HG02678 (cell line): ENCODE measurements at regions not wholly inside any gene's neighbourhood (a gene's known extent, or its start where the extent isn't known, plus 50 kb on each side); places are given as distances from the start of the nearest gene placed in this dataset.
"Not testable (repeated sequence)": the region's sequence is repeated elsewhere in the genome, so short reads cannot be mapped to it uniquely, and the experiment has no call there.

ENCODE experiments used
- ATAC-seq: cut with Tn5 transposase; IDR thresholded peaks from one replicate; pipeline ENCODE4 v1.9.1; 2021; ENCODE audit warnings: mild to moderate bottlenecking, moderate library complexity; ENCODE audit not compliant: unreplicated experiment

GRCh38 chr10:118963933-118964332 is 65.6 kb upstream of the NANOS1 start:
- no peak for ATAC-seq

GRCh38 chr10:118964476-118964875 is 65.0 kb upstream of the NANOS1 start:
- ATAC-seq, result not testable (repeated sequence)

GRCh38 chr10:118965096-118965495 is 64.4 kb upstream of the NANOS1 start:
- ATAC-seq, result no peak

- ATAC-seq, result no peak
Observed at GRCh38 chr10:118965645-118966044, 63.9 kb upstream of the NANOS1 start.

- ATAC-seq, result no peak
Observed at GRCh38 chr10:118966076-118966849, 63.3 kb upstream of the NANOS1 start.

GRCh38 chr10:118966850-118967125 is 62.7 kb upstream of the NANOS1 start:
- ATAC-seq, result no peak

- no peak for ATAC-seq
Observed at GRCh38 chr10:118967160-118967559, 62.4 kb upstream of the NANOS1 start.

- ATAC-seq, result no peak
Observed at GRCh38 chr10:118968060-118968459, 61.5 kb upstream of the NANOS1 start.

GRCh38 chr10:118968482-118968881 is 61.0 kb upstream of the NANOS1 start:
- no peak for ATAC-seq

GRCh38 chr10:118969014-118969413 is 60.5 kb upstream of the NANOS1 start:
- ATAC-seq, result no peak

GRCh38 chr10:118970770-118971169 is 58.7 kb upstream of the NANOS1 start:
- ATAC-seq, result no peak

GRCh38 chr10:118971187-118971586 is 58.3 kb upstream of the NANOS1 start:
- ATAC-seq, result no peak

GRCh38 chr10:118971876-118972275 is 57.6 kb upstream of the NANOS1 start:
- ATAC-seq, result no peak

- ATAC-seq, result no peak
Observed at GRCh38 chr10:118973744-118974143, 55.8 kb upstream of the NANOS1 start.

- no peak for ATAC-seq
Observed at GRCh38 chr10:118974951-118975350, 54.6 kb upstream of the NANOS1 start.

- not testable (repeated sequence) for ATAC-seq
Observed at GRCh38 chr10:118976219-118976618, 53.3 kb upstream of the NANOS1 start.

GRCh38 chr10:118977022-118977599 is 52.4 kb upstream of the NANOS1 start:
- ATAC-seq, result no peak

- no peak for ATAC-seq
Observed at GRCh38 chr10:118977835-118978234, 51.7 kb upstream of the NANOS1 start.

GRCh38 chr10:118978316-118978997 is 51.1 kb upstream of the NANOS1 start:
- ATAC-seq, result no peak

GRCh38 chr10:118978998-118979350 is 50.5 kb upstream of the NANOS1 start:
- no peak for ATAC-seq

- no peak for ATAC-seq
Observed at GRCh38 chr10:118979661-118980060, 49.9 kb upstream of the NANOS1 start.
